ENCODE measurements at regions not wholly inside any gene's neighbourhood (a gene's known extent, or its start where the extent isn't known, plus 50 kb on each side); places are given as distances from the start of the nearest gene placed in this dataset.

- no peak for TF ChIP-seq EZH2 (IDR thresholded peaks at IDR 0.05; ENCODE audit: borderline replicate concordance, low read depth, low read length, severe bottlenecking)
- TF ChIP-seq, protein P1, sequence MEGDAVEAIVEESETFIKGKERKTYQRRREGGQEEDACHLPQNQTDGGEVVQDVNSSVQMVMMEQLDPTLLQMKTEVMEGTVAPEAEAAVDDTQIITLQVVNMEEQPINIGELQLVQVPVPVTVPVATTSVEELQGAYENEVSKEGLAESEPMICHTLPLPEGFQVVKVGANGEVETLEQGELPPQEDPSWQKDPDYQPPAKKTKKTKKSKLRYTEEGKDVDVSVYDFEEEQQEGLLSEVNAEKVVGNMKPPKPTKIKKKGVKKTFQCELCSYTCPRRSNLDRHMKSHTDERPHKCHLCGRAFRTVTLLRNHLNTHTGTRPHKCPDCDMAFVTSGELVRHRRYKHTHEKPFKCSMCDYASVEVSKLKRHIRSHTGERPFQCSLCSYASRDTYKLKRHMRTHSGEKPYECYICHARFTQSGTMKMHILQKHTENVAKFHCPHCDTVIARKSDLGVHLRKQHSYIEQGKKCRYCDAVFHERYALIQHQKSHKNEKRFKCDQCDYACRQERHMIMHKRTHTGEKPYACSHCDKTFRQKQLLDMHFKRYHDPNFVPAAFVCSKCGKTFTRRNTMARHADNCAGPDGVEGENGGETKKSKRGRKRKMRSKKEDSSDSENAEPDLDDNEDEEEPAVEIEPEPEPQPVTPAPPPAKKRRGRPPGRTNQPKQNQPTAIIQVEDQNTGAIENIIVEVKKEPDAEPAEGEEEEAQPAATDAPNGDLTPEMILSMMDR (IDR thresholded peaks at IDR 0.05; ENCODE audit: extremely low read depth in 1 of 2, insufficient read depth in 1 of 2, low read depth in 1 of 2, low read length in 2 of 2): no peak
- TF ChIP-seq MYC (IDR thresholded peaks at IDR 0.05; ENCODE audit: low read depth, low read length): no peak
- TF ChIP-seq POLR2AphosphoS5 (IDR thresholded peaks at IDR 0.05; ENCODE audit: insufficient read depth, low read depth, low read length): no peak
- TF ChIP-seq, protein P2, sequence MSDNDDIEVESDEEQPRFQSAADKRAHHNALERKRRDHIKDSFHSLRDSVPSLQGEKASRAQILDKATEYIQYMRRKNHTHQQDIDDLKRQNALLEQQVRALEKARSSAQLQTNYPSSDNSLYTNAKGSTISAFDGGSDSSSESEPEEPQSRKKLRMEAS (IDR thresholded peaks at IDR 0.05; ENCODE audit: insufficient read depth, insufficient read length): no peak
These were observed 135.7 kb upstream of the HS3ST2 start for GRCh38 chr16:22678311-22678710.

Measured in endothelial cell of umbilical vein (primary cell).